ENCODE measurements at regions not wholly inside any gene's neighbourhood (a gene's known extent, or its start where the extent isn't known, plus 50 kb on each side); places are given as distances from the start of the nearest gene placed in this dataset.

GRCh38 chr1:98176936-98177335 lies 256.1 kb upstream of the DPYD start:
- RAD21 ChIA-PET (ENCODE audit: unreplicated experiment) = no interaction called here

More at GRCh38 chr1:98176936-98177335, 256.1 kb upstream of the DPYD start:
- Histone ChIP-seq H2AFZ (ENCODE audit: control insufficient read depth, low read depth, low read length) (no peak overlapping the region), H3K9me3 (replicated peaks; ENCODE audit: control insufficient read depth, insufficient read depth, low read length) (no peaks in the 10 kb centered on the region), H3K4me2 (ENCODE audit: control insufficient read depth, insufficient read depth) (no peak overlapping the region), H3K4me3 (no peak overlapping the region), H3K36me3 (ENCODE audit: control insufficient read depth in 2 of 2, insufficient read depth in 2 of 2, low read length in 1 of 2) (no peaks in the 10 kb centered on the region), H3K4me1 (ENCODE audit: control insufficient read depth, insufficient read depth, low read length) (no peaks in the 10 kb centered on the region), H3K79me2 (ENCODE audit: control insufficient read depth, insufficient read depth, low read length) (no peaks in the 10 kb centered on the region), H3K27me3 (replicated peaks in 1 of 2; ENCODE audit: control insufficient read depth in 2 of 2, insufficient read depth in 2 of 2, low read length in 1 of 2) (no peaks in the 10 kb centered on the region), H3K9ac (ENCODE audit: control insufficient read depth, insufficient read depth, low read length) (no peak overlapping the region), H4K20me1 (ENCODE audit: control insufficient read depth, insufficient read depth) (no peaks in the 10 kb centered on the region), H3K27ac (ENCODE audit: control insufficient read depth, insufficient read depth) (no peak overlapping the region)
- no TSS peak for BruUV-seq (replicated peaks)
- in situ Hi-C loops (cut with MboI) (no loop called here), intact Hi-C loops (cut with micrococcal nuclease; ENCODE audit: unreplicated experiment) (no loop called here)
- TF ChIP-seq CHD2 (IDR thresholded peaks at IDR 0.05; ENCODE audit: borderline replicate concordance, low read depth, low read length) (no peak), ZNF687 (IDR thresholded peaks at IDR 0.05) (no peak), ZZZ3 (IDR thresholded peaks at IDR 0.05; ENCODE audit: control insufficient read depth, insufficient read length, low read depth) (no peak), SREBF1 (IDR thresholded peaks at IDR 0.05; ENCODE audit: low read length) (no peak), CREB1 (IDR thresholded peaks at IDR 0.05; ENCODE audit: low read depth) (no peak)
- TF ChIP-seq, protein P1, sequence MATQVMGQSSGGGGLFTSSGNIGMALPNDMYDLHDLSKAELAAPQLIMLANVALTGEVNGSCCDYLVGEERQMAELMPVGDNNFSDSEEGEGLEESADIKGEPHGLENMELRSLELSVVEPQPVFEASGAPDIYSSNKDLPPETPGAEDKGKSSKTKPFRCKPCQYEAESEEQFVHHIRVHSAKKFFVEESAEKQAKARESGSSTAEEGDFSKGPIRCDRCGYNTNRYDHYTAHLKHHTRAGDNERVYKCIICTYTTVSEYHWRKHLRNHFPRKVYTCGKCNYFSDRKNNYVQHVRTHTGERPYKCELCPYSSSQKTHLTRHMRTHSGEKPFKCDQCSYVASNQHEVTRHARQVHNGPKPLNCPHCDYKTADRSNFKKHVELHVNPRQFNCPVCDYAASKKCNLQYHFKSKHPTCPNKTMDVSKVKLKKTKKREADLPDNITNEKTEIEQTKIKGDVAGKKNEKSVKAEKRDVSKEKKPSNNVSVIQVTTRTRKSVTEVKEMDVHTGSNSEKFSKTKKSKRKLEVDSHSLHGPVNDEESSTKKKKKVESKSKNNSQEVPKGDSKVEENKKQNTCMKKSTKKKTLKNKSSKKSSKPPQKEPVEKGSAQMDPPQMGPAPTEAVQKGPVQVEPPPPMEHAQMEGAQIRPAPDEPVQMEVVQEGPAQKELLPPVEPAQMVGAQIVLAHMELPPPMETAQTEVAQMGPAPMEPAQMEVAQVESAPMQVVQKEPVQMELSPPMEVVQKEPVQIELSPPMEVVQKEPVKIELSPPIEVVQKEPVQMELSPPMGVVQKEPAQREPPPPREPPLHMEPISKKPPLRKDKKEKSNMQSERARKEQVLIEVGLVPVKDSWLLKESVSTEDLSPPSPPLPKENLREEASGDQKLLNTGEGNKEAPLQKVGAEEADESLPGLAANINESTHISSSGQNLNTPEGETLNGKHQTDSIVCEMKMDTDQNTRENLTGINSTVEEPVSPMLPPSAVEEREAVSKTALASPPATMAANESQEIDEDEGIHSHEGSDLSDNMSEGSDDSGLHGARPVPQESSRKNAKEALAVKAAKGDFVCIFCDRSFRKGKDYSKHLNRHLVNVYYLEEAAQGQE (IDR thresholded peaks at IDR 0.05; ENCODE audit: low read depth, low read length) = no peak
- no peak for ATAC-seq
- no peak for FAIRE-seq
- ChIA-PET CTCF (interaction anchor here (0.6 kb wide), 1 partner anchor 732 kb away, joined by 3 read pairs; no protein-coding TSS in a partner anchor), SMC1A (ENCODE audit: uncharacterized antibody, unreplicated experiment) (interaction anchor here (0.7 kb wide), 1 partner anchor 372 kb away, joined by 3 read pairs; no protein-coding TSS in a partner anchor), POLR2A (no interaction called here)
- 15% methylated on average over 3 of the region's 3 CpGs for WGBS (ENCODE audit: insufficient coverage, insufficient replicate concordance, low lambda C conversion rate, missing lambda C conversion rate)
- no peak for DNase-seq (ENCODE audit: low read depth, low spot score)

Data from GM12878 (cell line).